ENCODE measurements at regions not wholly inside any gene's neighbourhood (a gene's known extent, or its start where the extent isn't known, plus 50 kb on each side); places are given as distances from the start of the nearest gene placed in this dataset.

- in situ Hi-C loops (cut with MboI; ENCODE audit: low pct_unique_long_range_greater_than_20kb in 2 of 9, low sequenced_read_pairs in 9 of 9, unreplicated experiment in 9 of 9), result no loop called here
- WGBS, 10 experiments, result 0 to 79% (median 43%) methylated on average over 1 to 3 of the region's 3 CpGs; no CpG with 5 or more reads in 1 of the 10 experiments
- Histone ChIP-seq H3K4me3 (no peak overlapping the region), H3K4me1 (replicated peaks in 1 of 2) (no peaks in the 10 kb centered on the region), H3K27ac (no peak overlapping the region)
- ATAC-seq (replicated peaks in 6 of 8), result no peak
Observed at GRCh38 chr11:105468154-105468553, 141.7 kb upstream of the GRIA4 start.

GRCh38 chr11:105466582-105467228, 143.2 kb upstream of the GRIA4 start:
- Histone ChIP-seq H3K4me1 (replicated peaks in 1 of 2) (no peaks in the 10 kb centered on the region), H3K27ac (no peak overlapping the region), H3K4me3 (no peak overlapping the region)
- ATAC-seq (replicated peaks in 6 of 8), result peak in 1 of 8 experiments; percentile 53
- in situ Hi-C loops (cut with MboI; ENCODE audit: low pct_unique_long_range_greater_than_20kb in 2 of 9, low sequenced_read_pairs in 9 of 9, unreplicated experiment in 9 of 9), result no loop called here
- 0 to 86% (median 28%) methylated on average over 1 to 2 of the region's 2 CpGs; no CpG with 5 or more reads in 1 of the 10 experiments for WGBS, 10 experiments

- Histone ChIP-seq H3K27ac (no peak overlapping the region), H3K4me1 (replicated peaks in 1 of 2) (no peaks in the 10 kb centered on the region), H3K4me3 (no peak overlapping the region)
- in situ Hi-C loops (cut with MboI; ENCODE audit: low pct_unique_long_range_greater_than_20kb in 2 of 9, low sequenced_read_pairs in 9 of 9, unreplicated experiment in 9 of 9), result no loop called here
- 74 to 82% (median 80%) methylated on average over 1 to 6 of the region's 9 CpGs; no CpG with 5 or more reads in 5 of the 10 experiments for WGBS, 10 experiments
- ATAC-seq (replicated peaks in 6 of 8), result no peak
Observed at GRCh38 chr11:105458071-105458470, 151.8 kb upstream of the GRIA4 start.

GRCh38 chr11:105456950-105457349, 152.9 kb upstream of the GRIA4 start:
- Histone ChIP-seq H3K4me1 (replicated peaks in 1 of 2) (no peaks in the 10 kb centered on the region), H3K4me3 (no peak overlapping the region), H3K27ac (no peak overlapping the region)
- no peak for ATAC-seq (replicated peaks in 6 of 8)
- WGBS, 10 experiments, result 38 to 100% (median 69%) methylated on average over 1 to 4 of the region's 4 CpGs; no CpG with 5 or more reads in 4 of the 10 experiments
- in situ Hi-C loops (cut with MboI; ENCODE audit: low pct_unique_long_range_greater_than_20kb in 2 of 9, low sequenced_read_pairs in 9 of 9, unreplicated experiment in 9 of 9), result no loop called here

GRCh38 chr11:105449100-105449734, 160.7 kb upstream of the GRIA4 start:
- Histone ChIP-seq H3K4me1 (replicated peaks in 1 of 2) (no peaks in the 10 kb centered on the region), H3K27ac (no peak overlapping the region), H3K4me3 (no peak overlapping the region)
- in situ Hi-C loops (cut with MboI; ENCODE audit: low pct_unique_long_range_greater_than_20kb in 2 of 9, low sequenced_read_pairs in 9 of 9, unreplicated experiment in 9 of 9), result no loop called here
- 43 to 100% (median 74%) methylated on average over 1 to 2 of the region's 2 CpGs for WGBS, 10 experiments
- ATAC-seq (replicated peaks in 6 of 8), result no peak

GRCh38 chr11:105448703-105449079, 161.2 kb upstream of the GRIA4 start:
- H3K27ac ChIP-seq, result no peak overlapping the region
- WGBS, 10 experiments, result 17 to 100% (median 83%) methylated on average over 1 to 4 of the region's 4 CpGs; no CpG with 5 or more reads in 3 of the 10 experiments
- no peaks in the 10 kb centered on the region for H3K4me1 ChIP-seq (replicated peaks in 1 of 2)
- no peak for ATAC-seq (replicated peaks in 6 of 8)
- in situ Hi-C loops (cut with MboI; ENCODE audit: low pct_unique_long_range_greater_than_20kb in 2 of 9, low sequenced_read_pairs in 9 of 9, unreplicated experiment in 9 of 9), result no loop called here
- H3K4me3 ChIP-seq, result no peak overlapping the region

- ATAC-seq (replicated peaks in 6 of 8), result no peak
- WGBS, 10 experiments, result 67 to 100% (median 94%) methylated on average over 1 of the region's 1 CpG; no CpG with 5 or more reads in 6 of the 10 experiments
- in situ Hi-C loops (cut with MboI; ENCODE audit: low pct_unique_long_range_greater_than_20kb in 2 of 9, low sequenced_read_pairs in 9 of 9, unreplicated experiment in 9 of 9), result no loop called here
- Histone ChIP-seq H3K4me1 (replicated peaks in 1 of 2) (no peaks in the 10 kb centered on the region), H3K4me3 (no peak overlapping the region), H3K27ac (no peak overlapping the region)
Observed at GRCh38 chr11:105447936-105448702, 161.8 kb upstream of the GRIA4 start.

GRCh38 chr11:105443623-105444022, 166.2 kb upstream of the GRIA4 start:
- in situ Hi-C loops (cut with MboI; ENCODE audit: low pct_unique_long_range_greater_than_20kb in 2 of 9, low sequenced_read_pairs in 9 of 9, unreplicated experiment in 9 of 9), result no loop called here
- Histone ChIP-seq H3K4me3 (no peak overlapping the region), H3K27ac (no peak overlapping the region), H3K4me1 (replicated peaks in 1 of 2) (no peaks in the 10 kb centered on the region)
- ATAC-seq (replicated peaks in 6 of 8), result no peak

- Histone ChIP-seq H3K27ac (no peak overlapping the region), H3K4me3 (no peak overlapping the region), H3K4me1 (replicated peaks in 1 of 2) (peaks cover 11 to 32% of the 10 kb centered on the region in 2 donors)
- WGBS, 10 experiments, result 7 to 100% (median 68%) methylated on average over 1 to 3 of the region's 3 CpGs
- in situ Hi-C loops (cut with MboI; ENCODE audit: low pct_unique_long_range_greater_than_20kb in 2 of 9, low sequenced_read_pairs in 9 of 9, unreplicated experiment in 9 of 9), result no loop called here
- ATAC-seq (replicated peaks in 6 of 8), result no peak
Observed at GRCh38 chr11:105432241-105432995, 177.5 kb upstream of the GRIA4 start.

GRCh38 chr11:105429096-105429910, 180.6 kb upstream of the GRIA4 start:
- Histone ChIP-seq H3K27ac (peak overlapping the region in 1 of 2 donors; percentile 15), H3K4me1 (replicated peaks in 1 of 2) (peaks cover 11 to 32% of the 10 kb centered on the region in 2 donors), H3K4me3 (no peak overlapping the region)
- in situ Hi-C loops (cut with MboI; ENCODE audit: low pct_unique_long_range_greater_than_20kb in 2 of 9, low sequenced_read_pairs in 9 of 9, unreplicated experiment in 9 of 9), result no loop called here
- WGBS, 10 experiments, result 0 to 92% (median 42%) methylated on average over 2 to 6 of the region's 6 CpGs
- peak in 5 of 8 experiments; percentile 90 to 95 (median 93) for ATAC-seq (replicated peaks in 6 of 8)

GRCh38 chr11:105407101-105407500, 202.8 kb upstream of the GRIA4 start:
- Histone ChIP-seq H3K4me3 (no peak overlapping the region), H3K4me1 (replicated peaks in 1 of 2) (peaks cover 0 to 6% of the 10 kb centered on the region in 2 donors), H3K27ac (no peak overlapping the region)
- WGBS, 10 experiments, result 0 to 100% (median 80%) methylated on average over 1 of the region's 1 CpG; no CpG with 5 or more reads in 1 of the 10 experiments
- ATAC-seq (replicated peaks in 6 of 8), result no peak
- in situ Hi-C loops (cut with MboI; ENCODE audit: low pct_unique_long_range_greater_than_20kb in 2 of 9, low sequenced_read_pairs in 9 of 9, unreplicated experiment in 9 of 9), result no loop called here

- Histone ChIP-seq H3K27ac (no peak overlapping the region), H3K4me1 (replicated peaks in 1 of 2) (no peaks in the 10 kb centered on the region), H3K4me3 (no peak overlapping the region)
- WGBS, 10 experiments, result 45 to 100% (median 73%) methylated on average over 1 to 2 of the region's 2 CpGs; no CpG with 5 or more reads in 1 of the 10 experiments
- in situ Hi-C loops (cut with MboI; ENCODE audit: low pct_unique_long_range_greater_than_20kb in 2 of 9, low sequenced_read_pairs in 9 of 9, unreplicated experiment in 9 of 9), result no loop called here
- peak in 1 of 8 experiments; percentile 30 for ATAC-seq (replicated peaks in 6 of 8)
Observed at GRCh38 chr11:105401269-105401809, 208.5 kb upstream of the GRIA4 start.
